Keratinocyte (primary cell): ENCODE measurements at regions not wholly inside any gene's neighbourhood (a gene's known extent, or its start where the extent isn't known, plus 50 kb on each side); places are given as distances from the start of the nearest gene placed in this dataset.

ENCODE experiments used
- DNase-seq: peaks from one replicate; pipeline ENCODE4 v3.0.0-alpha.2; 2011; ENCODE audit warnings: low read depth, missing footprints, low spot score
- FAIRE-seq: peaks from 2 replicates; lab custom pipeline; 2011; peaks lifted over from hg19 to GRCh38; lab: Jason Lieb, UNC
- H2AFZ ChIP-seq: 2 replicates; pipeline ENCODE4 v1.6.0; 2012; ENCODE audit warnings: low read length, control low read depth, inconsistent platforms; ENCODE audit not compliant: control insufficient read depth
- H3K27ac ChIP-seq: 2 replicates; pipeline ENCODE4 v1.5.1; 2011; ENCODE audit warnings: low read length; ENCODE audit not compliant: control insufficient read depth, insufficient read depth
- H3K27me3 ChIP-seq: 3 replicates; pipeline ENCODE4 v1.6.0; 2011; ENCODE audit warnings: low read length; ENCODE audit not compliant: control insufficient read depth, insufficient read depth; ENCODE audit errors: extremely low read depth
- H3K36me3 ChIP-seq, 2 experiments: 2 replicates in 1 of 2; 3 replicates in 1 of 2; pipeline ENCODE4 v1.5.1; 2011; ENCODE audit warnings: low read length in 2 of 2, mild to moderate bottlenecking in 1 of 2; ENCODE audit not compliant: control insufficient read depth in 2 of 2, insufficient read depth in 2 of 2; ENCODE audit errors: extremely low read depth in 1 of 2
- H3K4me1 ChIP-seq: 3 replicates; pipeline ENCODE4 v1.5.1; 2011; ENCODE audit warnings: low read length; ENCODE audit not compliant: control insufficient read depth, insufficient read depth; ENCODE audit errors: extremely low read depth
- H3K4me2 ChIP-seq: 3 replicates; pipeline ENCODE4 v1.6.0; 2011; ENCODE audit warnings: low read depth, low read length; ENCODE audit not compliant: control insufficient read depth, insufficient read depth; ENCODE audit errors: extremely low read depth
- H3K4me3 ChIP-seq, 3 experiments: fragments of 200-600 bp in 1 of 3; sonication (generic) in 1 of 3; 2 replicates in 2 of 3; 3 replicates in 1 of 3; pipeline ENCODE4 v1.5.1; 2011 to 2016; ENCODE audit warnings: low read length in 3 of 3, mild to moderate bottlenecking in 3 of 3, control low read depth in 2 of 3, inconsistent platforms in 1 of 3, low read depth in 1 of 3, mixed read lengths in 1 of 3, mixed run types in 1 of 3, moderate library complexity in 1 of 3; ENCODE audit not compliant: control insufficient read depth in 2 of 3, insufficient read depth in 2 of 3; ENCODE audit errors: extremely low read depth in 1 of 3
- H3K79me2 ChIP-seq: 2 replicates; pipeline ENCODE4 v1.6.0; 2012; ENCODE audit warnings: low read length; ENCODE audit not compliant: control insufficient read depth, insufficient read depth
- H3K9ac ChIP-seq: 3 replicates; pipeline ENCODE4 v1.6.0; 2011; ENCODE audit warnings: low read length; ENCODE audit not compliant: control insufficient read depth, insufficient read depth; ENCODE audit errors: extremely low read depth
- H3K9me1 ChIP-seq: 3 replicates; pipeline ENCODE4 v1.6.0; 2011; ENCODE audit warnings: low read length; ENCODE audit not compliant: control insufficient read depth, insufficient read depth; ENCODE audit errors: extremely low read depth
- H3K9me3 ChIP-seq: 2 replicates; pipeline ENCODE4 v1.5.1; 2012; ENCODE audit warnings: low read depth, low read length; ENCODE audit not compliant: control insufficient read depth
- H4K20me1 ChIP-seq: 3 replicates; pipeline ENCODE4 v1.6.0; 2011; ENCODE audit warnings: low read length; ENCODE audit not compliant: control insufficient read depth, insufficient read depth; ENCODE audit errors: extremely low read depth
- EZH2 ChIP-seq: IDR thresholded peaks from one replicate; pipeline ENCODE4 v1.6.1; 2012; ENCODE audit warnings: inconsistent platforms, mild to moderate bottlenecking, low read length, moderate library complexity
- dilution Hi-C: fragments of 300-500 bp; cut with MboI; formaldehyde crosslinking; loops from one replicate; pipeline ENCODE4 v1.7.0; 2020; ENCODE audit warnings: low sequenced_read_pairs; ENCODE audit not compliant: extremely low pct_ligation_motif_present
- TF ChIP-seq, protein P1 (sequence below), 3 experiments: IDR thresholded peaks in 1 of 3; conservative IDR thresholded peaks in 1 of 3; optimal IDR thresholded peaks in 1 of 3; 2 replicates in 2 of 3; 3 replicates in 1 of 3; pipeline versions ENCODE3 to v1.5.1; 2011; ENCODE audit warnings: low read length in 3 of 3, mild to moderate bottlenecking in 3 of 3, moderate library complexity in 2 of 3, control low read depth in 1 of 3, inconsistent platforms in 1 of 3; ENCODE audit not compliant: insufficient read depth in 2 of 3; ENCODE audit errors: extremely low read depth in 1 of 3

DNA sequence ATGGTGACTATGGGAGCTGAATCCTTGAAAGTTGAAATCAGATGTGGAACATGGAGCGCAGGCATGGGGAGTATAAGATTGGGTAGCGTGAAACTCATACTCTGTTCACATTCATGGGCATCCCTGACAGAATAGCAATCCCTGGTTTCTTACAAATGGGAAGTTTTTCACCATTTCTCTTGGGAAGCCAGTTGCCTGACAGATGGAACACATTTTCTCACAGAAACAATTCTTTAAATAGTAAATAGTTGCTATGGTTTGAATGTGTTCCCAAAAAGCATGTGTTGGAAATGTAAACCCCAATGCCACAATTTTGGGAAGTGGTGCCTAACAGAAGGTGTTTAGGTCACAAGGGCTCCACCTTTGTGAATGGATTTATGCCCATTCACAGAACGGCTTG lies 262.8 kb upstream of the HS3ST5 start:
- Histone ChIP-seq H3K27ac (no peak overlapping the region), H3K9ac (no peak overlapping the region), H3K4me2 (no peak overlapping the region), H4K20me1 (no peaks in the 10 kb centered on the region), H3K9me3 (no peaks in the 10 kb centered on the region), H3K9me1 (no peaks in the 10 kb centered on the region), H3K79me2 (no peaks in the 10 kb centered on the region), H3K4me1 (no peaks in the 10 kb centered on the region), H3K27me3 (no peaks in the 10 kb centered on the region), H2AFZ (no peak overlapping the region), H3K4me3 (no peak overlapping the region), H3K36me3 (no peaks in the 10 kb centered on the region)
- TF ChIP-seq EZH2: no peak
- TF ChIP-seq, protein P1, sequence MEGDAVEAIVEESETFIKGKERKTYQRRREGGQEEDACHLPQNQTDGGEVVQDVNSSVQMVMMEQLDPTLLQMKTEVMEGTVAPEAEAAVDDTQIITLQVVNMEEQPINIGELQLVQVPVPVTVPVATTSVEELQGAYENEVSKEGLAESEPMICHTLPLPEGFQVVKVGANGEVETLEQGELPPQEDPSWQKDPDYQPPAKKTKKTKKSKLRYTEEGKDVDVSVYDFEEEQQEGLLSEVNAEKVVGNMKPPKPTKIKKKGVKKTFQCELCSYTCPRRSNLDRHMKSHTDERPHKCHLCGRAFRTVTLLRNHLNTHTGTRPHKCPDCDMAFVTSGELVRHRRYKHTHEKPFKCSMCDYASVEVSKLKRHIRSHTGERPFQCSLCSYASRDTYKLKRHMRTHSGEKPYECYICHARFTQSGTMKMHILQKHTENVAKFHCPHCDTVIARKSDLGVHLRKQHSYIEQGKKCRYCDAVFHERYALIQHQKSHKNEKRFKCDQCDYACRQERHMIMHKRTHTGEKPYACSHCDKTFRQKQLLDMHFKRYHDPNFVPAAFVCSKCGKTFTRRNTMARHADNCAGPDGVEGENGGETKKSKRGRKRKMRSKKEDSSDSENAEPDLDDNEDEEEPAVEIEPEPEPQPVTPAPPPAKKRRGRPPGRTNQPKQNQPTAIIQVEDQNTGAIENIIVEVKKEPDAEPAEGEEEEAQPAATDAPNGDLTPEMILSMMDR (optimal IDR thresholded peaks at IDR 0.05 in 1 of 3, IDR thresholded peaks at IDR 0.05 in 1 of 3, conservative IDR thresholded peaks at IDR 0.05 in 1 of 3; ENCODE audit: extremely low read depth in 1 of 3, insufficient read depth in 2 of 3, low read length in 3 of 3): no peak
- FAIRE-seq: no peak
- no peak for DNase-seq
- dilution Hi-C loops: no loop called here

DNA sequence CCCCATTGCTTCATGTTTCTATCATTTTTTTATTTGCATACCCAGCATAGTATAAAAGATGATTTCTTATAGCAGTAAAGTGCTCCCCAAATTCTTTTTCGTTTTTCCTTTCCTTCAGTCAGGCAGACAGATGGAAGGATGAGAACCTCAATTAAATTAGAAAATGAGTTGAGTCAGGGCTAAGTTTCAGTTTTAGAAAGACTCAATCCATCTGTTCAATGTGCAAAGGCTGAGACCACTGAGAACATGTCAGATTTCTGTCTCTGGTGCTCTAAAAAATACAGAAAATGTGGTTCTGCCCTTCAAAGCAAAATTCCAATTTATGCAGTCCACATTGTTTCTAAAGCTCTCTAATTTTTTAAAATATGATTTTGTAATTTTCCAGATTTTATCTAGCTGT lies 257.6 kb upstream of the HS3ST5 start:
- H3K9ac ChIP-seq: no peak overlapping the region
- H3K4me1 ChIP-seq: no peaks in the 10 kb centered on the region
- no peaks in the 10 kb centered on the region for H3K9me3 ChIP-seq
- no peak for FAIRE-seq
- H2AFZ ChIP-seq: no peak overlapping the region
- DNase-seq: no peak
- dilution Hi-C loops: no loop called here
- no peaks in the 10 kb centered on the region for H3K36me3 ChIP-seq
- no peaks in the 10 kb centered on the region for H3K79me2 ChIP-seq
- H3K4me2 ChIP-seq: no peak overlapping the region
- H3K4me3 ChIP-seq: no peak overlapping the region
- H3K9me1 ChIP-seq: no peaks in the 10 kb centered on the region
- no peak overlapping the region for H3K27ac ChIP-seq
- H4K20me1 ChIP-seq: no peaks in the 10 kb centered on the region
- H3K27me3 ChIP-seq: no peaks in the 10 kb centered on the region
- TF ChIP-seq, protein P1 (optimal IDR thresholded peaks at IDR 0.05 in 1 of 3, IDR thresholded peaks at IDR 0.05 in 1 of 3, conservative IDR thresholded peaks at IDR 0.05 in 1 of 3; ENCODE audit: extremely low read depth in 1 of 3, insufficient read depth in 2 of 3, low read length in 3 of 3): no peak
- TF ChIP-seq EZH2: no peak
